HCT116 (cell line): ENCODE measurements at regions not wholly inside any gene's neighbourhood (a gene's known extent, or its start where the extent isn't known, plus 50 kb on each side); places are given as distances from the start of the nearest gene placed in this dataset.

Experiments used
- ATAC-seq: fragments of 200-7000 bp; cut with Tn5 transposase; 2 replicates; pipeline ENCODE4 v1.9.1; 2020; ENCODE audit warnings: mild to moderate bottlenecking, moderate library complexity
- BruUV-seq: library from RNA; stranded (reverse); fragments of 400-500 nt; replicated peaks from 2 replicates; lab custom pipeline; 2021; lab: Mats Ljungman, UMichigan
- CTCF ChIA-PET: fragments of 300-600 bp; sonication (Branson Sonifier 250); formaldehyde crosslinking; loops from one replicate; lab custom pipeline; 2021; ENCODE audit warnings: antibody characterized with exemption; lab: Charles Lee
- POLR2A ChIA-PET: fragments of 300-600, 350-600 bp; sonication (Branson Sonifier 250); formaldehyde crosslinking; loops from one replicate; lab custom pipeline; 2021; ENCODE audit warnings: antibody characterized with exemption; lab: Charles Lee
- RAD21 ChIA-PET, 2 experiments: fragments of 300-600 bp; sonication (Branson Sonifier 250); formaldehyde crosslinking; loops; one replicate each; lab custom pipeline; 2023; ENCODE audit warnings: low total read pairs in 2 of 2; ENCODE audit not compliant: uncharacterized antibody in 2 of 2, unreplicated experiment in 2 of 2, low non-redundant PET in 1 of 2; lab: Charles Lee
- DNase-seq: peaks from one replicate; pipeline ENCODE4 v3.0.0-alpha.2; 2010; ENCODE audit warnings: low read depth, low spot score
- H2AFZ ChIP-seq: fragments of 200-600 bp; shearing (Covaris generic), sonication (generic); 2 replicates; pipeline ENCODE4 v1.6.1; 2017; ENCODE audit warnings: low read depth, mixed run types, mixed read lengths, antibody characterized with exemption, low read length; ENCODE audit not compliant: poor library complexity, severe bottlenecking
- H3K27ac ChIP-seq: 2 replicates; pipeline ENCODE4 v1.5.1; 2012; ENCODE audit warnings: low read depth, low read length
- H3K27me3 ChIP-seq: fragments of 200-600 bp; sonication (generic); 2 replicates; pipeline ENCODE4 v1.6.1; 2016; ENCODE audit warnings: mixed run types, low read length, mixed read lengths; ENCODE audit not compliant: insufficient read depth
- H3K36me3 ChIP-seq, 2 experiments: fragments of 200-500 bp in 1 of 2; fragments of 200-600 bp in 1 of 2; sonication (Bioruptor generic) in 1 of 2; sonication (generic) in 1 of 2; 2 replicates each; pipeline versions ENCODE4 v1.5.1 to v1.6.1; 2014 to 2016; ENCODE audit warnings: low read length in 2 of 2, inconsistent platforms in 1 of 2, mixed read lengths in 1 of 2, mixed run types in 1 of 2; ENCODE audit not compliant: insufficient read depth in 2 of 2, control insufficient read depth in 1 of 2
- H3K4me1 ChIP-seq, 2 experiments: fragments of 200-600 bp in 1 of 2; sonication (generic) in 1 of 2; 2 replicates each; pipeline versions ENCODE4 v1.5.1 to v1.6.1; 2012 to 2017; ENCODE audit warnings: low read length in 2 of 2, inconsistent platforms in 1 of 2, mild to moderate bottlenecking in 1 of 2, mixed read lengths in 1 of 2, mixed run types in 1 of 2, moderate library complexity in 1 of 2; ENCODE audit not compliant: insufficient read depth in 2 of 2, control insufficient read depth in 1 of 2
- H3K4me2 ChIP-seq: fragments of 200-600 bp; sonication (generic); 2 replicates; pipeline ENCODE4 v1.6.1; 2017; ENCODE audit warnings: mixed run types, low read length, mixed read lengths
- H3K4me3 ChIP-seq, 2 experiments: fragments of 200-600 bp in 1 of 2; sonication (generic) in 1 of 2; replicated peaks in 1 of 2; 2 replicates each; pipeline ENCODE4 v1.5.1; 2011 to 2016; ENCODE audit warnings: low read length in 2 of 2, control low read depth in 1 of 2, low read depth in 1 of 2, mild to moderate bottlenecking in 1 of 2, mixed read lengths in 1 of 2, mixed run types in 1 of 2
- H3K79me2 ChIP-seq: fragments of 200-600 bp; sonication (generic); 2 replicates; pipeline ENCODE4 v1.6.1; 2017; ENCODE audit warnings: mild to moderate bottlenecking, mixed run types, low read length, moderate library complexity, mixed read lengths; ENCODE audit not compliant: insufficient read depth
- H3K9ac ChIP-seq: fragments of 200-600 bp; sonication (generic); 2 replicates; pipeline ENCODE4 v1.6.1; 2016; ENCODE audit warnings: low read length, mixed read lengths
- H3K9me2 ChIP-seq: fragments of 200-600 bp; sonication (generic), shearing (Covaris generic); 2 replicates; pipeline ENCODE4 v1.6.1; 2017; ENCODE audit warnings: mixed run types, mild to moderate bottlenecking, moderate library complexity; ENCODE audit not compliant: insufficient read depth
- H3K9me3 ChIP-seq, 2 experiments: fragments of 200-500 bp in 1 of 2; fragments of 200-600 bp in 1 of 2; sonication (Bioruptor generic) in 1 of 2; sonication (generic) in 1 of 2; 2 replicates each; pipeline ENCODE4 v1.6.1; 2014 to 2017; ENCODE audit warnings: low read length in 2 of 2, mixed read lengths in 2 of 2, inconsistent platforms in 1 of 2, low read depth in 1 of 2, mild to moderate bottlenecking in 1 of 2, mixed run types in 1 of 2, moderate library complexity in 1 of 2; ENCODE audit not compliant: control insufficient read depth in 1 of 2, insufficient read depth in 1 of 2
- H4K20me1 ChIP-seq: fragments of 200-600 bp; sonication (generic), shearing (Covaris generic); 2 replicates; pipeline ENCODE4 v1.6.1; 2017; ENCODE audit warnings: mixed run types, mild to moderate bottlenecking, moderate library complexity; ENCODE audit not compliant: insufficient read depth
- ELF1 ChIP-seq: IDR thresholded peaks from 2 replicates; pipeline ENCODE4 v1.6.1; 2012; ENCODE audit warnings: low read depth, borderline replicate concordance
- EZH2phosphoT487 ChIP-seq: fragments of 200-600 bp; IDR thresholded peaks from 2 replicates; pipeline ENCODE4 v1.6.1; 2018; ENCODE audit warnings: antibody characterized with exemption, borderline replicate concordance
- JUND ChIP-seq: IDR thresholded peaks from 2 replicates; pipeline ENCODE4 v1.6.1; 2012
- MAX ChIP-seq: IDR thresholded peaks from 2 replicates; pipeline ENCODE4 v1.6.1; 2012
- RAD21 ChIP-seq: IDR thresholded peaks from 2 replicates; pipeline ENCODE4 v1.6.1; 2012; ENCODE audit warnings: low read depth, mild to moderate bottlenecking
- YY1 ChIP-seq: IDR thresholded peaks from 2 replicates; pipeline ENCODE4 v1.6.1; 2011; ENCODE audit warnings: low read length, low read depth, moderate library complexity, mild to moderate bottlenecking; ENCODE audit not compliant: insufficient replicate concordance; ENCODE audit errors: extremely low read depth
- ZBTB33 ChIP-seq: IDR thresholded peaks from 2 replicates; pipeline ENCODE4 v1.6.1; 2011; ENCODE audit warnings: mild to moderate bottlenecking, low read length, moderate library complexity; ENCODE audit not compliant: insufficient replicate concordance; ENCODE audit errors: extremely low read depth
- intact Hi-C: fragments of 100-400 bp; cut with micrococcal nuclease; formaldehyde crosslinking; loops from 2 replicates; pipeline ENCODE4 v1.10.0; 2022

- Histone ChIP-seq H3K79me2 (no peaks in the 10 kb centered on the region), H3K4me1 (no peaks in the 10 kb centered on the region), H3K9ac (no peak overlapping the region), H3K36me3 (no peaks in the 10 kb centered on the region), H2AFZ (no peak overlapping the region), H3K9me2 (no peaks in the 10 kb centered on the region), H4K20me1 (no peaks in the 10 kb centered on the region), H3K4me3 (no peak overlapping the region), H3K27ac (no peak overlapping the region), H3K27me3 (no peaks in the 10 kb centered on the region), H3K4me2 (no peak overlapping the region), H3K9me3 (no peaks in the 10 kb centered on the region; a peak in 1 of 4 replicates)
- ChIA-PET POLR2A (no interaction called here), CTCF (no interaction called here), RAD21 (no interaction called here)
- no TSS peak for BruUV-seq
- ATAC-seq (no peak), DNase-seq (no peak)
- intact Hi-C loops = no loop called here
- no peak for TF ChIP-seq RAD21
- no peak for TF ChIP-seq JUND
- no peak for TF ChIP-seq MAX
- TF ChIP-seq EZH2phosphoT487 = no peak
- TF ChIP-seq ZBTB33 = no peak
Measured at GRCh38 chr19:29128203-29128602, 84.7 kb downstream of the UQCRFS1 start.

GRCh38 chr19:29122185-29122584 is 90.8 kb downstream of the UQCRFS1 start:
- ChIA-PET CTCF (no interaction called here), RAD21 (no interaction called here), POLR2A (no interaction called here)
- Histone ChIP-seq H3K9me2 (no peaks in the 10 kb centered on the region), H3K4me3 (no peak overlapping the region), H2AFZ (no peak overlapping the region), H3K27ac (no peak overlapping the region), H3K9ac (no peak overlapping the region), H3K4me1 (no peaks in the 10 kb centered on the region), H4K20me1 (no peaks in the 10 kb centered on the region), H3K27me3 (no peaks in the 10 kb centered on the region), H3K79me2 (no peaks in the 10 kb centered on the region), H3K9me3 (no peaks in the 10 kb centered on the region), H3K4me2 (no peak overlapping the region), H3K36me3 (no peaks in the 10 kb centered on the region)
- no TSS peak for BruUV-seq
- ATAC-seq (no peak), DNase-seq (no peak)
- intact Hi-C loops = no loop called here
- TF ChIP-seq EZH2phosphoT487 (no peak), YY1 (no peak), ELF1 (no peak)
